MM.1S (cell line): ENCODE measurements at regions not wholly inside any gene's neighbourhood (a gene's known extent, or its start where the extent isn't known, plus 50 kb on each side); places are given as distances from the start of the nearest gene placed in this dataset.

Experiments
- EZH2phosphoT487 ChIP-seq: fragments of 300-600 bp; sonication (generic); IDR thresholded peaks from 2 replicates; pipeline ENCODE4 v1.6.1; 2018; ENCODE audit warnings: antibody characterized with exemption, low read length
- TF ChIP-seq, protein P1 (sequence below): fragments of 300-600 bp; sonication (generic); IDR thresholded peaks from 2 replicates; pipeline ENCODE4 v1.5.1; 2016; ENCODE audit warnings: antibody characterized with exemption, low read length, mixed read lengths

- TF ChIP-seq, protein P1, sequence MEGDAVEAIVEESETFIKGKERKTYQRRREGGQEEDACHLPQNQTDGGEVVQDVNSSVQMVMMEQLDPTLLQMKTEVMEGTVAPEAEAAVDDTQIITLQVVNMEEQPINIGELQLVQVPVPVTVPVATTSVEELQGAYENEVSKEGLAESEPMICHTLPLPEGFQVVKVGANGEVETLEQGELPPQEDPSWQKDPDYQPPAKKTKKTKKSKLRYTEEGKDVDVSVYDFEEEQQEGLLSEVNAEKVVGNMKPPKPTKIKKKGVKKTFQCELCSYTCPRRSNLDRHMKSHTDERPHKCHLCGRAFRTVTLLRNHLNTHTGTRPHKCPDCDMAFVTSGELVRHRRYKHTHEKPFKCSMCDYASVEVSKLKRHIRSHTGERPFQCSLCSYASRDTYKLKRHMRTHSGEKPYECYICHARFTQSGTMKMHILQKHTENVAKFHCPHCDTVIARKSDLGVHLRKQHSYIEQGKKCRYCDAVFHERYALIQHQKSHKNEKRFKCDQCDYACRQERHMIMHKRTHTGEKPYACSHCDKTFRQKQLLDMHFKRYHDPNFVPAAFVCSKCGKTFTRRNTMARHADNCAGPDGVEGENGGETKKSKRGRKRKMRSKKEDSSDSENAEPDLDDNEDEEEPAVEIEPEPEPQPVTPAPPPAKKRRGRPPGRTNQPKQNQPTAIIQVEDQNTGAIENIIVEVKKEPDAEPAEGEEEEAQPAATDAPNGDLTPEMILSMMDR: no peak
- no peak for TF ChIP-seq EZH2phosphoT487
Measured at GRCh38 chrX:79452881-79453280, 85.7 kb upstream of the ITM2A start.
